HepG2 (cell line): ENCODE measurements at regions not wholly inside any gene's neighbourhood (a gene's known extent, or its start where the extent isn't known, plus 50 kb on each side); places are given as distances from the start of the nearest gene placed in this dataset.
"Not testable (repeated sequence)": the region's sequence is repeated elsewhere in the genome, so short reads cannot be mapped to it uniquely, and the experiment has no call there.

ENCODE experiments used
- ATAC-seq: fragments of 200-7000 bp; cut with Tn5 transposase; 3 replicates; pipeline ENCODE4 v1.9.1; 2020; ENCODE audit warnings: mild to moderate bottlenecking, moderate library complexity
- BruUV-seq: library from RNA; stranded (reverse); fragments of 400-500 nt; replicated peaks from 2 replicates; lab custom pipeline; 2021; lab: Mats Ljungman, UMichigan
- CTCF ChIA-PET: fragments of 300-600 bp; formaldehyde crosslinking; extraction: SDS; loops from one replicate; lab custom pipeline; 2021; ENCODE audit warnings: low total read pairs, inconsistent platforms, low intra/inter-chr PET ratio; lab: Yijun Ruan, JAX
- POLR2A ChIA-PET: fragments of 350-600 bp; sonication (Branson Sonifier 250); formaldehyde crosslinking; loops from one replicate; lab custom pipeline; 2020; ENCODE audit warnings: antibody characterized with exemption, inconsistent platforms; lab: Yijun Ruan, JAX
- DNase-seq: peaks from one replicate; pipeline ENCODE4 v3.0.0-alpha.2; 2015; ENCODE audit warnings: low spot score
- FAIRE-seq: peaks from 3 replicates; lab custom pipeline; 2011; peaks lifted over from hg19 to GRCh38; lab: Jason Lieb, UNC
- H2AFZ ChIP-seq: one replicate; pipeline ENCODE4 v1.6.1; 2011; ENCODE audit warnings: low read length, inconsistent platforms
- H3K27ac ChIP-seq: fragments of 300-600 bp; 3 replicates; pipeline ENCODE4 v1.8.0; 2011; ENCODE audit warnings: mixed run types, mild to moderate bottlenecking, mixed read lengths, low read length, inconsistent platforms; ENCODE audit not compliant: insufficient read depth; ENCODE audit errors: extremely low read length
- H3K27me3 ChIP-seq, 2 experiments: fragments of 200-600 bp in 1 of 2; 2 replicates in 1 of 2; 3 replicates in 1 of 2; pipeline versions ENCODE4 v1.6.0 to v1.8.0; 2011; ENCODE audit warnings: low read length in 2 of 2, mild to moderate bottlenecking in 2 of 2, moderate library complexity in 2 of 2, inconsistent platforms in 1 of 2; ENCODE audit not compliant: insufficient read depth in 2 of 2, control insufficient read depth in 1 of 2
- H3K36me3 ChIP-seq, 2 experiments: fragments of 200-600 bp in 1 of 2; replicated peaks in 1 of 2; 2 replicates in 1 of 2; 3 replicates in 1 of 2; pipeline versions ENCODE4 v1.5.1 to v1.8.0; 2011; ENCODE audit warnings: low read length in 2 of 2, inconsistent platforms in 1 of 2; ENCODE audit not compliant: insufficient read depth in 2 of 2, control insufficient read depth in 1 of 2
- H3K4me1 ChIP-seq: 2 replicates; pipeline ENCODE4 v1.5.1; 2012; ENCODE audit warnings: low read length, inconsistent platforms; ENCODE audit not compliant: insufficient read depth
- H3K4me2 ChIP-seq: 2 replicates; pipeline ENCODE4 v1.6.0; 2011; ENCODE audit warnings: low read depth, low read length, inconsistent platforms
- H3K4me3 ChIP-seq, 3 experiments: fragments of 200-600 bp in 1 of 3; sonication (generic), shearing (Covaris generic) in 1 of 3; replicated peaks in 1 of 3; 2 replicates each; pipeline ENCODE4 v1.5.1; 2011 to 2016; ENCODE audit warnings: low read length in 3 of 3, inconsistent platforms in 2 of 3, low read depth in 2 of 3, mild to moderate bottlenecking in 2 of 3, control low read depth in 1 of 3, mixed read lengths in 1 of 3; ENCODE audit not compliant: insufficient read depth in 1 of 3
- H3K79me2 ChIP-seq: one replicate; pipeline ENCODE4 v1.6.1; 2011; ENCODE audit warnings: low read length, inconsistent platforms; ENCODE audit not compliant: insufficient read depth
- H3K9ac ChIP-seq: 2 replicates; pipeline ENCODE4 v1.6.0; 2011; ENCODE audit warnings: mild to moderate bottlenecking, low read depth, low read length, inconsistent platforms; ENCODE audit not compliant: insufficient read depth
- H3K9me3 ChIP-seq: 2 replicates; pipeline ENCODE4 v1.5.1; 2012; ENCODE audit warnings: mild to moderate bottlenecking, low read length
- H4K20me1 ChIP-seq: 2 replicates; pipeline ENCODE4 v1.6.0; 2011; ENCODE audit warnings: inconsistent platforms, mild to moderate bottlenecking, low read length, moderate library complexity; ENCODE audit not compliant: insufficient read depth
- WGBS: methylation state at CpG from one replicate; pipeline ENCODE4 v1.1.6; 2017; ENCODE audit warnings: low lambda C conversion rate; 5-methylcytosine and 5-hydroxymethylcytosine counted together
- in situ Hi-C: cut with HindIII; loops from 2 replicates; pipeline ENCODE4 v1.10.0; 2017; ENCODE audit warnings: low pct_unique_long_range_greater_than_20kb; ENCODE audit not compliant: extremely low pct_ligation_motif_present
- intact Hi-C: fragments of 100-400 bp; cut with micrococcal nuclease; formaldehyde crosslinking; loops from one replicate; pipeline ENCODE4 v1.10.0; 2022; ENCODE audit not compliant: unreplicated experiment
- TF ChIP-seq, protein P1 (sequence below), 2 experiments: IDR thresholded peaks; 2 replicates each; pipeline ENCODE4 v1.6.1; 2011 to 2012; ENCODE audit warnings: low read length in 2 of 2, borderline replicate concordance in 1 of 2, low read depth in 1 of 2, mild to moderate bottlenecking in 1 of 2, moderate library complexity in 1 of 2

DNA sequence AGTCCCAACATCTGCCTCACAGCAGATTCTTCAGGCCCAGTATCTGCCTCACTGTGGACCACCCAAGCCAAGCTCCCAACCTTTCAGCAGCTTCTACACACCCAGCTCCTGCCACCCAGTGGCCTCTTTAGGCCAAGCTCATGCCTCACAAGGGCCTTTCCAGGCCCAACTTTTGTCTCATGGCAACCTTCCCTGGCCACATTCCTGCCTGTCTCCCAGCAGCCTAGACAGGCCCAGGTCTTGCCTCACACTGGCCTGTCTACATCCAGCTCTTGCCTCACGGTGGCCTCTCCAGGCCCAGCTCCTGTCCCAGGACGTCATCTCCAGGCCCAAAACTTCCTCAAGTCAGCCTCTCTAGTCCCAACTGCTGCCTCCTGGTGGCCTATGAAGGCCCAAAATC is 65.0 kb downstream of the CCDC201 start:
- POLR2A ChIA-PET, H3K36me3 ChIP-seq, H3K9ac ChIP-seq, H2AFZ ChIP-seq, H3K27ac ChIP-seq, intact Hi-C loops, H3K4me1 ChIP-seq, in situ Hi-C loops, H4K20me1 ChIP-seq, CTCF ChIA-PET, H3K4me3 ChIP-seq, ATAC-seq, DNase-seq, BruUV-seq, H3K79me2 ChIP-seq, H3K9me3 ChIP-seq, H3K27me3 ChIP-seq, FAIRE-seq, H3K4me2 ChIP-seq: not testable (repeated sequence)
- 67% methylated on average over 1 of the region's 2 CpGs for WGBS

DNA sequence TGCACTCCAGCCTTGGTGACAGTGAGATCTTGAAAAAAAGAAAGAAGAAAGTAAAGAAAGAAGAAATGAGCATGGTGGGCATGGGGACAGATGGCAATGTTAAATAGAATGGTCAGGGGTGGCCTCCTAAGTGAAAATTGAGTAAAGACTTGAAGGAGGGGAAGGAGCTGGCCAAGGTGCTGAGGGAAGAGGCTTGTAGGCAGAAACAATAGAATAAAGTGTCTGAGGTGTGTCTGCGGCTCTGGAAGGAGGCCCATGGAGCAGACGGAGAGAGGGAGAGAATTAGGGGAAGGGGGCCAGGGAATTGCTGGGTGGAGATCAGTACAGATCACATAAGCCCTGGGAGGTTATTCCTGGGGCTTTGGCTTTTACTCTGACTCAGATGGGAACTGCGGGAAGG is 70.7 kb downstream of the CCDC201 start:
- H3K27me3 ChIP-seq, DNase-seq, H3K79me2 ChIP-seq, H3K9me3 ChIP-seq, BruUV-seq, H3K36me3 ChIP-seq, POLR2A ChIA-PET, H2AFZ ChIP-seq, FAIRE-seq, intact Hi-C loops, H4K20me1 ChIP-seq, H3K9ac ChIP-seq, H3K27ac ChIP-seq, H3K4me2 ChIP-seq, ATAC-seq, H3K4me1 ChIP-seq, H3K4me3 ChIP-seq, CTCF ChIA-PET, in situ Hi-C loops: not testable (repeated sequence)
- WGBS = 94% methylated on average over 3 of the region's 3 CpGs
- TF ChIP-seq, protein P1, sequence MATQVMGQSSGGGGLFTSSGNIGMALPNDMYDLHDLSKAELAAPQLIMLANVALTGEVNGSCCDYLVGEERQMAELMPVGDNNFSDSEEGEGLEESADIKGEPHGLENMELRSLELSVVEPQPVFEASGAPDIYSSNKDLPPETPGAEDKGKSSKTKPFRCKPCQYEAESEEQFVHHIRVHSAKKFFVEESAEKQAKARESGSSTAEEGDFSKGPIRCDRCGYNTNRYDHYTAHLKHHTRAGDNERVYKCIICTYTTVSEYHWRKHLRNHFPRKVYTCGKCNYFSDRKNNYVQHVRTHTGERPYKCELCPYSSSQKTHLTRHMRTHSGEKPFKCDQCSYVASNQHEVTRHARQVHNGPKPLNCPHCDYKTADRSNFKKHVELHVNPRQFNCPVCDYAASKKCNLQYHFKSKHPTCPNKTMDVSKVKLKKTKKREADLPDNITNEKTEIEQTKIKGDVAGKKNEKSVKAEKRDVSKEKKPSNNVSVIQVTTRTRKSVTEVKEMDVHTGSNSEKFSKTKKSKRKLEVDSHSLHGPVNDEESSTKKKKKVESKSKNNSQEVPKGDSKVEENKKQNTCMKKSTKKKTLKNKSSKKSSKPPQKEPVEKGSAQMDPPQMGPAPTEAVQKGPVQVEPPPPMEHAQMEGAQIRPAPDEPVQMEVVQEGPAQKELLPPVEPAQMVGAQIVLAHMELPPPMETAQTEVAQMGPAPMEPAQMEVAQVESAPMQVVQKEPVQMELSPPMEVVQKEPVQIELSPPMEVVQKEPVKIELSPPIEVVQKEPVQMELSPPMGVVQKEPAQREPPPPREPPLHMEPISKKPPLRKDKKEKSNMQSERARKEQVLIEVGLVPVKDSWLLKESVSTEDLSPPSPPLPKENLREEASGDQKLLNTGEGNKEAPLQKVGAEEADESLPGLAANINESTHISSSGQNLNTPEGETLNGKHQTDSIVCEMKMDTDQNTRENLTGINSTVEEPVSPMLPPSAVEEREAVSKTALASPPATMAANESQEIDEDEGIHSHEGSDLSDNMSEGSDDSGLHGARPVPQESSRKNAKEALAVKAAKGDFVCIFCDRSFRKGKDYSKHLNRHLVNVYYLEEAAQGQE (IDR thresholded peaks at IDR 0.05; ENCODE audit: borderline replicate concordance in 1 of 2, low read depth in 1 of 2, low read length in 2 of 2) = peak in 1 of 2 experiments; percentile 69; a peak in 3 of 4 replicates

DNA sequence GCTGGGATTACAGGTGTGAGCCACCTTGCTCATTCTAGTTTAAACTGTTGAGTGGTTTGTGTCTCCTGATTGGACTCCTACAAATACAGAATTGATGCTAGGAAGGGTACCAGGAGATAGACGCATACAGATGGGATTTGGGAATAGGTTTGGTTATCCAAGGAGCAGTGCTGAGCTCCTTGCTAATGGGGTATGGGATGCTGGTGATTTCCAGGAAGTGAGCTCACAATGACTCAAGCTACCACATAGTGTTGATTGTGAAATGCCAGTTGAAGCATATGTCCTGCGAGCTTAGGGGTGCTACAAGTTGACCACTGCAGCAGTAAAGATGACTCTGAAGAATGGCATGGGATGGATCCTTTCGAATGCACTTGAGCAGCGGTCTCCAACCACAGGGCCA is 75.6 kb downstream of the CCDC201 start:
- H3K36me3 ChIP-seq, ATAC-seq, H3K27ac ChIP-seq, intact Hi-C loops, FAIRE-seq, H3K9ac ChIP-seq, in situ Hi-C loops, CTCF ChIA-PET, H3K9me3 ChIP-seq, H4K20me1 ChIP-seq, POLR2A ChIA-PET, H3K4me3 ChIP-seq, BruUV-seq, H3K79me2 ChIP-seq, H3K4me1 ChIP-seq, H2AFZ ChIP-seq, DNase-seq, H3K27me3 ChIP-seq, H3K4me2 ChIP-seq: not testable (repeated sequence)
- 100% methylated on average over 1 of the region's 4 CpGs for WGBS

DNA sequence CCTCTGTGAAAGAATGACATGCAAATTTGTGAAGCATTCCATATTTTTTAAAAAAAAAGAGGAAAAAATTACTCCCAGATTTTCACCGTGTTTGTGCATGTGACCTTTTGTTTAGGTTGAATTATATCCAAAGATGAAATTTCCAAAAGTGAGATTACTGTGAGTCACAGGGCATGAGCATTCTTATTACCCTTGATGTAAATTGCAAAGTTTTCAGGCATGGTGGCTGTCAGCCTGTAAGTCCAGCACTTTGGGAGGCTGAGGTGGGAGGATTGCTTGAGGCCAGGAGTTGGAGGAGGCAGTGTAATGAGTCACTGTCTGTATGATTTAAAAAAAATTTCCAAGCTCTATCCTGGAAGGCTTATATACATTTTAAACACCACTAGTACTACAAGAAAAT is 83.2 kb downstream of the CCDC201 start:
- FAIRE-seq, H3K9ac ChIP-seq, POLR2A ChIA-PET, H4K20me1 ChIP-seq, DNase-seq, intact Hi-C loops, H3K27me3 ChIP-seq, H3K4me2 ChIP-seq, ATAC-seq, H3K9me3 ChIP-seq, H3K27ac ChIP-seq, BruUV-seq, H3K79me2 ChIP-seq, in situ Hi-C loops, CTCF ChIA-PET, H3K36me3 ChIP-seq, H3K4me3 ChIP-seq, H2AFZ ChIP-seq: not testable (repeated sequence)
- peaks cover 18% of the 10 kb centered on the region for H3K4me1 ChIP-seq
- 96% methylated on average over 1 of the region's 1 CpG for WGBS
